Ishikawa (cell line): ENCODE measurements at regions not wholly inside any gene's neighbourhood (a gene's known extent, or its start where the extent isn't known, plus 50 kb on each side); places are given as distances from the start of the nearest gene placed in this dataset.

Source experiments
- CEBPB ChIP-seq: IDR thresholded peaks from 2 replicates; pipeline ENCODE4 v1.6.1; 2012
- EGR1 ChIP-seq: IDR thresholded peaks from 2 replicates; pipeline ENCODE4 v1.6.1; 2012
- EP300 ChIP-seq: IDR thresholded peaks from 2 replicates; pipeline ENCODE4 v1.6.1; 2012; ENCODE audit warnings: borderline replicate concordance
- RAD21 ChIP-seq: IDR thresholded peaks from 2 replicates; pipeline ENCODE4 v1.6.1; 2012; ENCODE audit warnings: low read depth
- TAF1 ChIP-seq: IDR thresholded peaks from 2 replicates; pipeline ENCODE4 v1.6.1; 2012; ENCODE audit warnings: low read depth, mild to moderate bottlenecking
- TCF12 ChIP-seq: IDR thresholded peaks from 2 replicates; pipeline ENCODE4 v1.6.1; 2012; ENCODE audit warnings: low read depth
- YY1 ChIP-seq: IDR thresholded peaks from 2 replicates; pipeline ENCODE4 v1.6.1; 2012; ENCODE audit warnings: low read depth
- TF ChIP-seq, protein P1 (sequence below): IDR thresholded peaks from 2 replicates; pipeline ENCODE4 v1.6.1; 2012; ENCODE audit warnings: low read depth, mild to moderate bottlenecking
- TF ChIP-seq, protein P2 (sequence below): IDR thresholded peaks from 2 replicates; pipeline ENCODE4 v1.6.1; 2012
- TF ChIP-seq, protein P3 (sequence below): IDR thresholded peaks from 2 replicates; pipeline ENCODE4 v1.6.1; 2012

DNA sequence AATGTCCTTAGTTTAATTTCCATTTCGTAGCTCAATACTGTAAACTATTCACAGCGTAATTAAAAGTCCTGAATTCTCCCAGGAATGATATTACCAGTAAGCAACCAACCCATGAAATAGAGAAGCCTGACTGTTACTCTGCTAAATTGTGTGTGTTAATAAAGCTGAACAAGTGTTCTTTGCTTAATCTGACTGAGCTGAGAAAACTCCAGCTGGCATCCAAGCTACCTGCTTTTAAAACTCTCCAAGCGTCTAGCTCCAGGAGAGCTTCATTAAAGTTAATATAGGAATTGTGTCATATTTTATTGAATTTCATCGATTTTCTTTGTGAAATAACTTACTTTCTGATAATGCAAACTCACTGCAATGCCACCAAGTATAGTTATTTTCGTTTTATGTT lies 524.4 kb downstream of the SLC16A7 start:
- TF ChIP-seq EP300 = no peak
- TF ChIP-seq YY1 = no peak
- TF ChIP-seq TAF1 = no peak
- TF ChIP-seq, protein P1, sequence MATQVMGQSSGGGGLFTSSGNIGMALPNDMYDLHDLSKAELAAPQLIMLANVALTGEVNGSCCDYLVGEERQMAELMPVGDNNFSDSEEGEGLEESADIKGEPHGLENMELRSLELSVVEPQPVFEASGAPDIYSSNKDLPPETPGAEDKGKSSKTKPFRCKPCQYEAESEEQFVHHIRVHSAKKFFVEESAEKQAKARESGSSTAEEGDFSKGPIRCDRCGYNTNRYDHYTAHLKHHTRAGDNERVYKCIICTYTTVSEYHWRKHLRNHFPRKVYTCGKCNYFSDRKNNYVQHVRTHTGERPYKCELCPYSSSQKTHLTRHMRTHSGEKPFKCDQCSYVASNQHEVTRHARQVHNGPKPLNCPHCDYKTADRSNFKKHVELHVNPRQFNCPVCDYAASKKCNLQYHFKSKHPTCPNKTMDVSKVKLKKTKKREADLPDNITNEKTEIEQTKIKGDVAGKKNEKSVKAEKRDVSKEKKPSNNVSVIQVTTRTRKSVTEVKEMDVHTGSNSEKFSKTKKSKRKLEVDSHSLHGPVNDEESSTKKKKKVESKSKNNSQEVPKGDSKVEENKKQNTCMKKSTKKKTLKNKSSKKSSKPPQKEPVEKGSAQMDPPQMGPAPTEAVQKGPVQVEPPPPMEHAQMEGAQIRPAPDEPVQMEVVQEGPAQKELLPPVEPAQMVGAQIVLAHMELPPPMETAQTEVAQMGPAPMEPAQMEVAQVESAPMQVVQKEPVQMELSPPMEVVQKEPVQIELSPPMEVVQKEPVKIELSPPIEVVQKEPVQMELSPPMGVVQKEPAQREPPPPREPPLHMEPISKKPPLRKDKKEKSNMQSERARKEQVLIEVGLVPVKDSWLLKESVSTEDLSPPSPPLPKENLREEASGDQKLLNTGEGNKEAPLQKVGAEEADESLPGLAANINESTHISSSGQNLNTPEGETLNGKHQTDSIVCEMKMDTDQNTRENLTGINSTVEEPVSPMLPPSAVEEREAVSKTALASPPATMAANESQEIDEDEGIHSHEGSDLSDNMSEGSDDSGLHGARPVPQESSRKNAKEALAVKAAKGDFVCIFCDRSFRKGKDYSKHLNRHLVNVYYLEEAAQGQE = no peak
- TF ChIP-seq, protein P2, sequence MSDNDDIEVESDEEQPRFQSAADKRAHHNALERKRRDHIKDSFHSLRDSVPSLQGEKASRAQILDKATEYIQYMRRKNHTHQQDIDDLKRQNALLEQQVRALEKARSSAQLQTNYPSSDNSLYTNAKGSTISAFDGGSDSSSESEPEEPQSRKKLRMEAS = no peak
- TF ChIP-seq EGR1 = no peak
- no peak for TF ChIP-seq CEBPB
- no peak for TF ChIP-seq RAD21
- TF ChIP-seq, protein P3, sequence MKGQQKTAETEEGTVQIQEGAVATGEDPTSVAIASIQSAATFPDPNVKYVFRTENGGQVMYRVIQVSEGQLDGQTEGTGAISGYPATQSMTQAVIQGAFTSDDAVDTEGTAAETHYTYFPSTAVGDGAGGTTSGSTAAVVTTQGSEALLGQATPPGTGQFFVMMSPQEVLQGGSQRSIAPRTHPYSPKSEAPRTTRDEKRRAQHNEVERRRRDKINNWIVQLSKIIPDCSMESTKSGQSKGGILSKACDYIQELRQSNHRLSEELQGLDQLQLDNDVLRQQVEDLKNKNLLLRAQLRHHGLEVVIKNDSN = no peak
- TF ChIP-seq TCF12 = no peak
